ENCODE measurements at regions not wholly inside any gene's neighbourhood (a gene's known extent, or its start where the extent isn't known, plus 50 kb on each side); places are given as distances from the start of the nearest gene placed in this dataset.
"Not testable (repeated sequence)": the region's sequence is repeated elsewhere in the genome, so short reads cannot be mapped to it uniquely, and the experiment has no call there.

- DNase-seq (ENCODE audit: low spot score in 2 of 2): no peak
- no peak for ATAC-seq (ENCODE audit: low read depth)
- no peaks in the 10 kb centered on the region for H3K4me1 Mint-ChIP-seq
- no peak overlapping the region for H3K4me3 Mint-ChIP-seq
- no peaks in the 10 kb centered on the region for H3K9me3 Mint-ChIP-seq
- H3K36me3 Mint-ChIP-seq: no peaks in the 10 kb centered on the region
- H3K27ac Mint-ChIP-seq: no peak overlapping the region
- peaks cover 2% of the 10 kb centered on the region for H3K27me3 Mint-ChIP-seq
Measured at GRCh38 chr2:111668274-111668616, 215.7 kb downstream of the ANAPC1 start.

GRCh38 chr2:111668741-111669140, 215.3 kb downstream of the ANAPC1 start:
- no peak overlapping the region for H3K27ac Mint-ChIP-seq
- H3K9me3 Mint-ChIP-seq: no peaks in the 10 kb centered on the region
- H3K4me1 Mint-ChIP-seq: no peaks in the 10 kb centered on the region

GRCh38 chr2:111669928-111670695, 213.9 kb downstream of the ANAPC1 start:
- ATAC-seq (ENCODE audit: low read depth): no peak
- DNase-seq (ENCODE audit: low spot score in 2 of 2): no peak
- Mint-ChIP-seq H3K27me3 (peaks cover 4% of the 10 kb centered on the region), H3K4me1 (no peaks in the 10 kb centered on the region), H3K27ac (no peak overlapping the region), H3K36me3 (no peaks in the 10 kb centered on the region), H3K4me3 (no peak overlapping the region), H3K9me3 (no peaks in the 10 kb centered on the region)

More at GRCh38 chr2:111668741-111669140, 215.3 kb downstream of the ANAPC1 start:
- ATAC-seq (ENCODE audit: low read depth) (no peak), DNase-seq (ENCODE audit: low spot score in 2 of 2) (no peak)
- H3K27me3 Mint-ChIP-seq: peaks cover 3% of the 10 kb centered on the region
- H3K4me3 Mint-ChIP-seq: no peak overlapping the region
- H3K36me3 Mint-ChIP-seq: no peaks in the 10 kb centered on the region

GRCh38 chr2:111670776-111671175, 213.2 kb downstream of the ANAPC1 start:
- DNase-seq (ENCODE audit: low spot score in 2 of 2) (no peak), ATAC-seq (ENCODE audit: low read depth) (no peak)
- H3K27me3 Mint-ChIP-seq: peaks cover 4% of the 10 kb centered on the region
- no peaks in the 10 kb centered on the region for H3K4me1 Mint-ChIP-seq
- H3K36me3 Mint-ChIP-seq: no peaks in the 10 kb centered on the region
- no peak overlapping the region for H3K4me3 Mint-ChIP-seq
- H3K27ac Mint-ChIP-seq: no peak overlapping the region
- no peaks in the 10 kb centered on the region for H3K9me3 Mint-ChIP-seq

- H3K4me1 Mint-ChIP-seq: no peaks in the 10 kb centered on the region
Measured at GRCh38 chr2:111671426-111672150, 212.4 kb downstream of the ANAPC1 start.

GRCh38 chr2:111672641-111673040, 211.4 kb downstream of the ANAPC1 start:
- not testable (repeated sequence) for DNase-seq (ENCODE audit: low spot score in 2 of 2); H3K27me3 Mint-ChIP-seq; H3K9me3 Mint-ChIP-seq; ATAC-seq (ENCODE audit: low read depth); H3K4me1 Mint-ChIP-seq; H3K4me3 Mint-ChIP-seq; H3K36me3 Mint-ChIP-seq; H3K27ac Mint-ChIP-seq

More at GRCh38 chr2:111671426-111672150, 212.4 kb downstream of the ANAPC1 start:
- no peak for ATAC-seq (ENCODE audit: low read depth)
- Mint-ChIP-seq H3K9me3 (no peaks in the 10 kb centered on the region), H3K27me3 (peaks cover 4% of the 10 kb centered on the region), H3K27ac (no peak overlapping the region), H3K4me3 (no peak overlapping the region), H3K36me3 (no peaks in the 10 kb centered on the region)
- DNase-seq (ENCODE audit: low spot score in 2 of 2): no peak

- Mint-ChIP-seq H3K27ac (no peak overlapping the region), H3K36me3 (no peaks in the 10 kb centered on the region), H3K9me3 (no peaks in the 10 kb centered on the region), H3K27me3 (peaks cover 4% of the 10 kb centered on the region), H3K4me1 (no peaks in the 10 kb centered on the region), H3K4me3 (no peak overlapping the region)
- ATAC-seq (ENCODE audit: low read depth): no peak
- no peak for DNase-seq (ENCODE audit: low spot score in 2 of 2)
Measured at GRCh38 chr2:111673526-111673925, 210.5 kb downstream of the ANAPC1 start.

GRCh38 chr2:111675419-111676194, 208.4 kb downstream of the ANAPC1 start:
- no peaks in the 10 kb centered on the region for H3K9me3 Mint-ChIP-seq
- no peaks in the 10 kb centered on the region for H3K4me1 Mint-ChIP-seq
- ATAC-seq (ENCODE audit: low read depth) (no peak), DNase-seq (ENCODE audit: low spot score in 2 of 2) (no peak)
- H3K4me3 Mint-ChIP-seq: no peak overlapping the region
- peaks cover 9% of the 10 kb centered on the region for H3K27me3 Mint-ChIP-seq
- no peak overlapping the region for H3K27ac Mint-ChIP-seq
- H3K36me3 Mint-ChIP-seq: no peaks in the 10 kb centered on the region

- H3K4me1 Mint-ChIP-seq: no peaks in the 10 kb centered on the region
- no peak for ATAC-seq (ENCODE audit: low read depth)
- no peaks in the 10 kb centered on the region for H3K9me3 Mint-ChIP-seq
- no peaks in the 10 kb centered on the region for H3K36me3 Mint-ChIP-seq
- H3K4me3 Mint-ChIP-seq: no peak overlapping the region
- H3K27me3 Mint-ChIP-seq: peaks cover 9% of the 10 kb centered on the region
- no peak for DNase-seq (ENCODE audit: low spot score in 2 of 2)
- no peak overlapping the region for H3K27ac Mint-ChIP-seq
Measured at GRCh38 chr2:111676291-111676822, 207.6 kb downstream of the ANAPC1 start.

- Mint-ChIP-seq H3K27me3 (peaks cover 7% of the 10 kb centered on the region), H3K4me3 (no peak overlapping the region), H3K27ac (no peak overlapping the region), H3K36me3 (no peaks in the 10 kb centered on the region), H3K4me1 (no peaks in the 10 kb centered on the region), H3K9me3 (no peaks in the 10 kb centered on the region)
- no peak for ATAC-seq (ENCODE audit: low read depth)
- DNase-seq (ENCODE audit: low spot score in 2 of 2): no peak
Measured at GRCh38 chr2:111678161-111678560, 205.8 kb downstream of the ANAPC1 start.

- Mint-ChIP-seq H3K27ac (no peak overlapping the region), H3K27me3 (peaks cover 7% of the 10 kb centered on the region), H3K4me3 (no peak overlapping the region), H3K4me1 (no peaks in the 10 kb centered on the region), H3K36me3 (no peaks in the 10 kb centered on the region), H3K9me3 (no peaks in the 10 kb centered on the region)
- ATAC-seq (ENCODE audit: low read depth): no peak
- DNase-seq (ENCODE audit: low spot score in 2 of 2): no peak
Measured at GRCh38 chr2:111678651-111679050, 205.3 kb downstream of the ANAPC1 start.

GRCh38 chr2:111679202-111679601, 204.8 kb downstream of the ANAPC1 start:
- H3K27ac Mint-ChIP-seq: no peak overlapping the region
- no peaks in the 10 kb centered on the region for H3K36me3 Mint-ChIP-seq
- no peaks in the 10 kb centered on the region for H3K4me1 Mint-ChIP-seq
- H3K4me3 Mint-ChIP-seq: no peak overlapping the region
- ATAC-seq (ENCODE audit: low read depth) (no peak), DNase-seq (ENCODE audit: low spot score in 2 of 2) (no peak)
- H3K27me3 Mint-ChIP-seq: peaks cover 5% of the 10 kb centered on the region
- no peaks in the 10 kb centered on the region for H3K9me3 Mint-ChIP-seq

GRCh38 chr2:111684611-111685010, 199.4 kb downstream of the ANAPC1 start:
- DNase-seq (ENCODE audit: low spot score in 2 of 2): no peak
- Mint-ChIP-seq H3K27me3 (peaks cover 5% of the 10 kb centered on the region), H3K4me1 (no peaks in the 10 kb centered on the region), H3K4me3 (no peak overlapping the region), H3K9me3 (no peaks in the 10 kb centered on the region), H3K27ac (no peak overlapping the region), H3K36me3 (no peaks in the 10 kb centered on the region)
- no peak for ATAC-seq (ENCODE audit: low read depth)

- no peak overlapping the region for H3K4me3 Mint-ChIP-seq
- H3K27me3 Mint-ChIP-seq: no peaks in the 10 kb centered on the region
- H3K4me1 Mint-ChIP-seq: no peaks in the 10 kb centered on the region
- no peak for ATAC-seq (ENCODE audit: low read depth)
- H3K27ac Mint-ChIP-seq: no peak overlapping the region
- H3K9me3 Mint-ChIP-seq: no peaks in the 10 kb centered on the region
- DNase-seq (ENCODE audit: low spot score in 2 of 2): no peak
- H3K36me3 Mint-ChIP-seq: no peaks in the 10 kb centered on the region
Measured at GRCh38 chr2:111685342-111685741, 198.7 kb downstream of the ANAPC1 start.
